ENCODE measurements at regions not wholly inside any gene's neighbourhood (a gene's known extent, or its start where the extent isn't known, plus 50 kb on each side); places are given as distances from the start of the nearest gene placed in this dataset.

GRCh38 chr6:166008441-166009369 is 158.9 kb downstream of the TBXT start:
- no peak for DNase-seq

- no peak for DNase-seq
Observed at GRCh38 chr6:166007349-166008263, 160.0 kb downstream of the TBXT start.

GRCh38 chr6:166006900-166007301 is 160.8 kb downstream of the TBXT start:
- DNase-seq = no peak

- DNase-seq = no peak
Observed at GRCh38 chr6:166005944-166006899, 161.4 kb downstream of the TBXT start.

- DNase-seq = no peak
Observed at GRCh38 chr6:166005401-166005943, 162.2 kb downstream of the TBXT start.

GRCh38 chr6:166004876-166005275 is 162.8 kb downstream of the TBXT start:
- DNase-seq = no peak

- no peak for DNase-seq
Observed at GRCh38 chr6:166004471-166004870, 163.2 kb downstream of the TBXT start.

GRCh38 chr6:166003569-166003968 is 164.1 kb downstream of the TBXT start:
- no peak for DNase-seq

- no peak for DNase-seq
Observed at GRCh38 chr6:166001359-166001758, 166.3 kb downstream of the TBXT start.

- no peak for DNase-seq
Observed at GRCh38 chr6:165999279-165999678, 168.4 kb downstream of the TBXT start.

- no peak for DNase-seq
Observed at GRCh38 chr6:165998072-165998471, 169.6 kb downstream of the TBXT start.

- DNase-seq = no peak
Observed at GRCh38 chr6:165991341-165991740, 176.3 kb downstream of the TBXT start.

GRCh38 chr6:165990216-165990615 is 177.4 kb downstream of the TBXT start:
- DNase-seq = no peak

- DNase-seq = no peak
Observed at GRCh38 chr6:165988757-165989456, 178.7 kb downstream of the TBXT start.

- DNase-seq = no peak
Observed at GRCh38 chr6:165988302-165988756, 179.3 kb downstream of the TBXT start.

- DNase-seq = no peak
Observed at GRCh38 chr6:165987483-165988301, 180.0 kb downstream of the TBXT start.

- DNase-seq = no peak
Observed at GRCh38 chr6:165986914-165987482, 180.7 kb downstream of the TBXT start.

- DNase-seq = no peak
Observed at GRCh38 chr6:165986311-165986913, 181.2 kb downstream of the TBXT start.

GRCh38 chr6:165985806-165986299 is 181.8 kb downstream of the TBXT start:
- DNase-seq = no peak
